Activated CD4-positive, alpha-beta T cell treated with anti-CD3 and anti-CD28 coated beads, Interleukin-2, amount 10 ng/mL, durations not matched to agents 24 days and 14 days (primary cell): ENCODE measurements at regions not wholly inside any gene's neighbourhood (a gene's known extent, or its start where the extent isn't known, plus 50 kb on each side); places are given as distances from the start of the nearest gene placed in this dataset.
"Not testable (repeated sequence)": the region's sequence is repeated elsewhere in the genome, so short reads cannot be mapped to it uniquely, and the experiment has no call there.

Source experiments
- DNase-seq: peaks from one replicate; pipeline ENCODE4 v3.0.0; 2022
- H3K27ac Mint-ChIP-seq: one replicate; pipeline ENCODE4 v1.8.0; 2022; ENCODE audit warnings: mild to moderate bottlenecking, mixed read lengths
- H3K27me3 Mint-ChIP-seq: one replicate; pipeline ENCODE4 v1.8.0; 2022; ENCODE audit warnings: mixed read lengths
- H3K36me3 Mint-ChIP-seq: one replicate; pipeline ENCODE4 v1.8.0; 2022; ENCODE audit warnings: low read depth, mild to moderate bottlenecking, mixed read lengths
- H3K4me1 Mint-ChIP-seq: one replicate; pipeline ENCODE4 v1.8.0; 2021; ENCODE audit warnings: mixed read lengths
- H3K4me3 Mint-ChIP-seq: one replicate; pipeline ENCODE4 v1.8.0; 2022; ENCODE audit warnings: mild to moderate bottlenecking, moderate library complexity, mixed read lengths
- H3K9me3 Mint-ChIP-seq: one replicate; pipeline ENCODE4 v1.8.0; 2021; ENCODE audit warnings: mixed read lengths
- intact Hi-C: fragments of 100-400 bp; cut with micrococcal nuclease; formaldehyde crosslinking; loops from one replicate; pipeline ENCODE4 v1.15.1; 2023

GRCh38 chr3:20820872-20821271, 634.9 kb upstream of the SGO1 start:
- H3K4me1 Mint-ChIP-seq, DNase-seq, H3K4me3 Mint-ChIP-seq, H3K27me3 Mint-ChIP-seq, H3K27ac Mint-ChIP-seq, H3K36me3 Mint-ChIP-seq, intact Hi-C loops: not testable (repeated sequence)
- H3K9me3 Mint-ChIP-seq, result peaks cover 26% of the 10 kb centered on the region

GRCh38 chr3:20811631-20812030, 625.6 kb upstream of the SGO1 start:
- H3K27ac Mint-ChIP-seq, result no peak overlapping the region
- no peaks in the 10 kb centered on the region for H3K4me1 Mint-ChIP-seq
- DNase-seq, result no peak
- H3K9me3 Mint-ChIP-seq, result peaks cover 17% of the 10 kb centered on the region
- H3K36me3 Mint-ChIP-seq, result no peaks in the 10 kb centered on the region
- H3K27me3 Mint-ChIP-seq, result no peaks in the 10 kb centered on the region
- intact Hi-C loops, result no loop called here
- no peak overlapping the region for H3K4me3 Mint-ChIP-seq

- H3K4me1 Mint-ChIP-seq, result no peaks in the 10 kb centered on the region
- no peak overlapping the region for H3K4me3 Mint-ChIP-seq
- H3K9me3 Mint-ChIP-seq, result peaks cover 17% of the 10 kb centered on the region
- H3K27ac Mint-ChIP-seq, result no peak overlapping the region
- no peak for DNase-seq
- H3K36me3 Mint-ChIP-seq, result no peaks in the 10 kb centered on the region
- no peaks in the 10 kb centered on the region for H3K27me3 Mint-ChIP-seq
- intact Hi-C loops, result no loop called here
These were observed 625.0 kb upstream of the SGO1 start for GRCh38 chr3:20811006-20811405.

- Mint-ChIP-seq H3K27me3 (no peaks in the 10 kb centered on the region), H3K27ac (no peak overlapping the region), H3K9me3 (peaks cover 17% of the 10 kb centered on the region), H3K4me3 (no peak overlapping the region), H3K4me1 (no peaks in the 10 kb centered on the region), H3K36me3 (no peaks in the 10 kb centered on the region)
- intact Hi-C loops, result no loop called here
- no peak for DNase-seq
These were observed 624.5 kb upstream of the SGO1 start for GRCh38 chr3:20810555-20810954.

- Mint-ChIP-seq H3K27ac (no peak overlapping the region), H3K4me3 (no peak overlapping the region), H3K27me3 (no peaks in the 10 kb centered on the region), H3K36me3 (no peaks in the 10 kb centered on the region), H3K9me3 (peaks cover 17% of the 10 kb centered on the region), H3K4me1 (no peaks in the 10 kb centered on the region)
- intact Hi-C loops, result no loop called here
- no peak for DNase-seq
These were observed 623.4 kb upstream of the SGO1 start for GRCh38 chr3:20809356-20809755.

GRCh38 chr3:20808864-20809263, 622.9 kb upstream of the SGO1 start:
- Mint-ChIP-seq H3K9me3 (peaks cover 15% of the 10 kb centered on the region), H3K4me1 (no peaks in the 10 kb centered on the region), H3K27ac (no peak overlapping the region), H3K36me3 (no peaks in the 10 kb centered on the region), H3K4me3 (no peak overlapping the region), H3K27me3 (no peaks in the 10 kb centered on the region)
- intact Hi-C loops, result no loop called here
- no peak for DNase-seq

- H3K27me3 Mint-ChIP-seq, result no peaks in the 10 kb centered on the region
- no peak overlapping the region for H3K27ac Mint-ChIP-seq
- H3K36me3 Mint-ChIP-seq, result no peaks in the 10 kb centered on the region
- H3K4me3 Mint-ChIP-seq, result no peak overlapping the region
- H3K9me3 Mint-ChIP-seq, result peaks cover 9% of the 10 kb centered on the region
- intact Hi-C loops, result no loop called here
- no peaks in the 10 kb centered on the region for H3K4me1 Mint-ChIP-seq
- no peak for DNase-seq
These were observed 612.7 kb upstream of the SGO1 start for GRCh38 chr3:20798666-20799065.

GRCh38 chr3:20787005-20787404, 601.0 kb upstream of the SGO1 start:
- Mint-ChIP-seq H3K27me3 (no peaks in the 10 kb centered on the region), H3K9me3 (peaks cover 15% of the 10 kb centered on the region), H3K4me1 (no peaks in the 10 kb centered on the region), H3K36me3 (no peaks in the 10 kb centered on the region), H3K4me3 (no peak overlapping the region), H3K27ac (no peak overlapping the region)
- no peak for DNase-seq
- intact Hi-C loops, result no loop called here

GRCh38 chr3:20776692-20777091, 590.7 kb upstream of the SGO1 start:
- Mint-ChIP-seq H3K4me3 (no peak overlapping the region), H3K27me3 (no peaks in the 10 kb centered on the region), H3K4me1 (no peaks in the 10 kb centered on the region), H3K36me3 (no peaks in the 10 kb centered on the region), H3K27ac (no peak overlapping the region), H3K9me3 (peaks cover 22% of the 10 kb centered on the region)
- intact Hi-C loops, result no loop called here
- DNase-seq, result no peak

GRCh38 chr3:20776286-20776685, 590.3 kb upstream of the SGO1 start:
- intact Hi-C loops, result no loop called here
- Mint-ChIP-seq H3K4me1 (no peaks in the 10 kb centered on the region), H3K27me3 (no peaks in the 10 kb centered on the region), H3K9me3 (peaks cover 17% of the 10 kb centered on the region), H3K36me3 (no peaks in the 10 kb centered on the region), H3K4me3 (no peak overlapping the region), H3K27ac (no peak overlapping the region)
- no peak for DNase-seq

- H3K27ac Mint-ChIP-seq, result no peak overlapping the region
- intact Hi-C loops, result no loop called here
- no peaks in the 10 kb centered on the region for H3K36me3 Mint-ChIP-seq
- H3K4me1 Mint-ChIP-seq, result no peaks in the 10 kb centered on the region
- H3K9me3 Mint-ChIP-seq, result peaks cover 12% of the 10 kb centered on the region
- H3K4me3 Mint-ChIP-seq, result no peak overlapping the region
- DNase-seq, result no peak
- no peaks in the 10 kb centered on the region for H3K27me3 Mint-ChIP-seq
These were observed 587.4 kb upstream of the SGO1 start for GRCh38 chr3:20773320-20773984.

GRCh38 chr3:20772869-20773268, 586.9 kb upstream of the SGO1 start:
- peaks cover 14% of the 10 kb centered on the region for H3K9me3 Mint-ChIP-seq
- no peak for DNase-seq
- no peaks in the 10 kb centered on the region for H3K27me3 Mint-ChIP-seq
- H3K27ac Mint-ChIP-seq, result no peak overlapping the region
- intact Hi-C loops, result no loop called here
- no peaks in the 10 kb centered on the region for H3K36me3 Mint-ChIP-seq
- no peak overlapping the region for H3K4me3 Mint-ChIP-seq
- no peaks in the 10 kb centered on the region for H3K4me1 Mint-ChIP-seq

GRCh38 chr3:20769430-20769829, 583.4 kb upstream of the SGO1 start:
- Mint-ChIP-seq H3K4me3 (no peak overlapping the region), H3K4me1 (no peaks in the 10 kb centered on the region), H3K27me3 (no peaks in the 10 kb centered on the region)

GRCh38 chr3:20760981-20761380, 575.0 kb upstream of the SGO1 start:
- peaks cover 3% of the 10 kb centered on the region for H3K9me3 Mint-ChIP-seq
- no peaks in the 10 kb centered on the region for H3K36me3 Mint-ChIP-seq
- H3K27me3 Mint-ChIP-seq, result no peaks in the 10 kb centered on the region
- no peak for DNase-seq
- H3K27ac Mint-ChIP-seq, result no peak overlapping the region
- intact Hi-C loops, result no loop called here
- H3K4me1 Mint-ChIP-seq, result no peaks in the 10 kb centered on the region
- no peak overlapping the region for H3K4me3 Mint-ChIP-seq

More at GRCh38 chr3:20769430-20769829, 583.4 kb upstream of the SGO1 start:
- Mint-ChIP-seq H3K27ac (no peak overlapping the region), H3K36me3 (no peaks in the 10 kb centered on the region), H3K9me3 (peaks cover 8% of the 10 kb centered on the region)
- intact Hi-C loops, result no loop called here
- no peak for DNase-seq

GRCh38 chr3:20752416-20752815, 566.4 kb upstream of the SGO1 start:
- DNase-seq, result no peak
- Mint-ChIP-seq H3K36me3 (no peaks in the 10 kb centered on the region), H3K4me1 (no peaks in the 10 kb centered on the region), H3K27me3 (no peaks in the 10 kb centered on the region), H3K4me3 (no peak overlapping the region), H3K27ac (no peak overlapping the region), H3K9me3 (peaks cover 8% of the 10 kb centered on the region)
- intact Hi-C loops, result no loop called here
